Keratinocyte (primary cell): ENCODE measurements at regions not wholly inside any gene's neighbourhood (a gene's known extent, or its start where the extent isn't known, plus 50 kb on each side); places are given as distances from the start of the nearest gene placed in this dataset.

Experiments
- CTCF ChIP-seq, 3 experiments: IDR thresholded peaks in 1 of 3; conservative IDR thresholded peaks in 1 of 3; optimal IDR thresholded peaks in 1 of 3; 2 replicates in 2 of 3; 3 replicates in 1 of 3; pipeline versions ENCODE3 to v1.5.1; 2011; ENCODE audit warnings: low read length in 3 of 3, mild to moderate bottlenecking in 3 of 3, moderate library complexity in 2 of 3, control low read depth in 1 of 3, inconsistent platforms in 1 of 3; ENCODE audit not compliant: insufficient read depth in 2 of 3; ENCODE audit errors: extremely low read depth in 1 of 3
- EZH2 ChIP-seq: IDR thresholded peaks from one replicate; pipeline ENCODE4 v1.6.1; 2012; ENCODE audit warnings: inconsistent platforms, mild to moderate bottlenecking, low read length, moderate library complexity

DNA sequence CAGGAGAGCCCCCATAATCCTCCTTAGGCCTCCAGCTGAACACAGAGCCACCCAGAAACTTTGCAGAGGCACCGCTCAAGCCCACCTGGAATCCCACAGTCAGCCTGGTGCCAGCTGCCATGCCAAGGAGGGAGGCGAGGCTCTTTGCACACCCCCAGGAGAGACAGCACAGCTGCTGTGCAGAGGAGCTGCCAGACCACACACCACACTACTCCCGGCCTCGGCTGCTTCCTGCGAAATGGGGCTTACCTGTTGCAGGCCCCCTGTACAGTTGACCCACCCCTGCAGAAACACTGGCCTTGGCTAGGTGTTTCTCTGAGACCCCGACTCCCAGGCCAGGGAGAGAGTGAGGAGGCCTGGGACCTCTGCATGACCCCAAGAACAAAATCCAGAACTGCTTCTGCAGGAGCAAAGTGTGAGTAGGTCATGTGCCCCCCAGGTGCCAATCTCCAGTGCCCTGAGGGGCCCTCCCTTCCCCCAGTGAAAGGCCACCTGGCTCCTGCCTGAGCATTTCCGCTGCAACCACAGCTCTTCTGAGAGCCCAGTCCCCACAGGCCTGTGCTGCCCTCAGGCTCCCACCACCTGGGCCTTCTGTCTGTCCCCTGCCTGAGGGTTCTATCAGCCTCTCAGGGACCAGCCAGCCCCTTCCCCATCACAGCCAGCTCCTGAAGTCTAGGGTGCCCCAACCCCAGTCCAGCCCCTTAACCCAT, 580.4 kb downstream of the UQCRFS1 start:
- TF ChIP-seq CTCF (optimal IDR thresholded peaks at IDR 0.05 in 1 of 3, IDR thresholded peaks at IDR 0.05 in 1 of 3, conservative IDR thresholded peaks at IDR 0.05 in 1 of 3; ENCODE audit: extremely low read depth in 1 of 3, insufficient read depth in 2 of 3, low read length in 3 of 3) (no peak), EZH2 (no peak)
